ENCODE measurements at regions not wholly inside any gene's neighbourhood (a gene's known extent, or its start where the extent isn't known, plus 50 kb on each side); places are given as distances from the start of the nearest gene placed in this dataset.

DNA sequence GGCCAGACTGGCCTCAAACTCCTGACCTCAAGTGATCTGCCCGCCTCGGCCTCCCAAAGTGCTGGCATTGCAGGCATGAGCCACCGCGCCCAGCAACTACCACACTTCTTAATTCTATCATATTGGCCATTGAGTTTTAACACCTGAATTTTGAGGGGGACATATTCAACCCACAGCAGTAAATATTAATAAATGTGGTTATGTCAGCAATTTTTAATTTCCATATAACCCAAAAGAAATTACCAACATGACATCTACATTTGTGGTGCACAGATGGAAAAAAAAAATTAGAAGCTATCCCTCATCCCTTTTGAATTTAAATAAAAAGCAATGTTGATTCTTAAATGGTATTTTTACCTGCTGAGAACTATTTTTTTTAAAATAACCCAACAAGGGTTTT is 88.7 kb downstream of the SLITRK6 start:
- no peak for TF ChIP-seq EZH2 (IDR thresholded peaks at IDR 0.05; ENCODE audit: insufficient read depth, poor library complexity, severe bottlenecking)
- no peak for TF ChIP-seq EZH2phosphoT487 (IDR thresholded peaks at IDR 0.05; ENCODE audit: insufficient read depth, low read depth)
